ENCODE measurements at regions not wholly inside any gene's neighbourhood (a gene's known extent, or its start where the extent isn't known, plus 50 kb on each side); places are given as distances from the start of the nearest gene placed in this dataset.
"Not testable (repeated sequence)": the region's sequence is repeated elsewhere in the genome, so short reads cannot be mapped to it uniquely, and the experiment has no call there.

DNA sequence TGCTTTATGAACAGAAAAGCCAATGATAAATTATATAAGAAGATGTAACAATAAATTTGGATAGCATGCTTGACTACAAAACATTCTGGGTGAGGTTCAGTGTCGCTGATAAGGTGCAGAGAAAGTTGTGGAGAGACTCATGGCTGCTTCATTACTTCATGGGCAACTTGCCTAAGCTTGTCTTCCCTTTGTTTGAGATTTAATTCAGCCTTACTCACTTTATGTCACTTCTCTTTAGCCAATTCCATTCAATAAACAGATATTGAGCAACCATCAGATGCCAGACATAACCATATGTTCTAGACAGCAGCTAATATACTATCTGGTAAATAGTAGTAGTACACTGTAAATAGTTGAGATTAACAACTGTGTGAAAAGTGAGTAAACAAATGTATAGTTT is 401.5 kb upstream of the FRG2C start:
- Mint-ChIP-seq H3K4me3 (no peak overlapping the region), H3K9me3 (no peaks in the 10 kb centered on the region), H3K4me1 (ENCODE audit: low read depth) (no peaks in the 10 kb centered on the region), H3K27me3 (peaks cover 7% of the 10 kb centered on the region), H3K36me3 (no peaks in the 10 kb centered on the region), H3K27ac (no peak overlapping the region)
- DNase-seq, result no peak
- POLR2A ChIA-PET, result no interaction called here
- intact Hi-C loops (cut with micrococcal nuclease), result no loop called here
- CTCF ChIA-PET, result no interaction called here

- no peak for DNase-seq
- POLR2A ChIA-PET, result no interaction called here
- Mint-ChIP-seq H3K4me3 (no peak overlapping the region), H3K9me3 (no peaks in the 10 kb centered on the region), H3K36me3 (no peaks in the 10 kb centered on the region), H3K27me3 (peaks cover 3% of the 10 kb centered on the region), H3K4me1 (ENCODE audit: low read depth) (no peaks in the 10 kb centered on the region), H3K27ac (no peak overlapping the region)
- CTCF ChIA-PET, result no interaction called here
- intact Hi-C loops (cut with micrococcal nuclease), result no loop called here
Observed at GRCh38 chr3:75265897-75266296, 398.2 kb upstream of the FRG2C start.

- CTCF ChIA-PET; H3K9me3 Mint-ChIP-seq; POLR2A ChIA-PET; H3K27me3 Mint-ChIP-seq; H3K4me3 Mint-ChIP-seq; intact Hi-C loops (cut with micrococcal nuclease); H3K36me3 Mint-ChIP-seq; H3K27ac Mint-ChIP-seq; DNase-seq; H3K4me1 Mint-ChIP-seq (ENCODE audit: low read depth): not testable (repeated sequence)
Observed at GRCh38 chr3:75268576-75268975, 395.6 kb upstream of the FRG2C start.

DNA sequence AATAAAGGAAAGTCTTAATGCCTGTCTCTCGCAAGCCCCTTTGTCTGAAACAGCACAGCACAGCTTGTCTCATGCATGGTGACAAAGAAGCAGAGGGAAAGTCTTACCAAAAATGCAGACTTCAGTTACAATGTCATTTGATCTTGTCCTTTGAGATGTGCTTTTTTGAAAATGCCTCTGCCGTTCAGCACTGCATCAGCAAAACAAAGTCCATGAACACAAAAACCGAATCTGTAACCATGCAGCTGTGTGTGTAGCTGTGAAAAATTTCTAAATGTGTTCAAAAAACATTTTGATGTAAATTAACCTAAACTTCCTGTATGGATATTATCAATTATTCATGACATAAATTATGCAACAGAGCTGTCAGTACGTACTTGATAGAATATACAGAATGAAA is 391.9 kb upstream of the FRG2C start:
- DNase-seq; H3K4me1 Mint-ChIP-seq (ENCODE audit: low read depth); intact Hi-C loops (cut with micrococcal nuclease); H3K4me3 Mint-ChIP-seq; POLR2A ChIA-PET; H3K9me3 Mint-ChIP-seq; CTCF ChIA-PET; H3K36me3 Mint-ChIP-seq; H3K27ac Mint-ChIP-seq; H3K27me3 Mint-ChIP-seq: not testable (repeated sequence)

DNA sequence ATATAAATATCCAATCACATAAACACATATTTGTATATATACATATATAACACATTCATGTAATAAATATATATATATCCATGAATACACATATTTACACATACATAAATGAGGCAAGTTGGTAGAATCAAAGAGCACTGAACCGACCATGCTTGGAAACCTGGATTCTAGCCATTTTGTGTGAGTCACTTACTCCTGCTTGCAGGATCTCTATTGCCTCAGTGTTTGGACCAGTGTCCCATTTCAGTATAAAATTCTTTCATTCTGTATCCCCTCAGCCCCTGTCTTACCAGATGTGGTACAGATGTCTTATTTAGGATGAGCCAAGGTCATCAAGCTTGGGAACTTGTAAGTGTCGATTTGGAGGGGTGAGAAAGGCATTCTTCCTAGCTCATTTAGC is 391.4 kb upstream of the FRG2C start:
- CTCF ChIA-PET, result no interaction called here
- H3K4me1 Mint-ChIP-seq (ENCODE audit: low read depth), result no peaks in the 10 kb centered on the region
- H3K36me3 Mint-ChIP-seq, result no peaks in the 10 kb centered on the region
- no peak for DNase-seq
- H3K27me3 Mint-ChIP-seq, result no peaks in the 10 kb centered on the region
- no peaks in the 10 kb centered on the region for H3K9me3 Mint-ChIP-seq
- POLR2A ChIA-PET, result no interaction called here
- intact Hi-C loops (cut with micrococcal nuclease), result no loop called here
- no peak overlapping the region for H3K27ac Mint-ChIP-seq
- no peak overlapping the region for H3K4me3 Mint-ChIP-seq

DNA sequence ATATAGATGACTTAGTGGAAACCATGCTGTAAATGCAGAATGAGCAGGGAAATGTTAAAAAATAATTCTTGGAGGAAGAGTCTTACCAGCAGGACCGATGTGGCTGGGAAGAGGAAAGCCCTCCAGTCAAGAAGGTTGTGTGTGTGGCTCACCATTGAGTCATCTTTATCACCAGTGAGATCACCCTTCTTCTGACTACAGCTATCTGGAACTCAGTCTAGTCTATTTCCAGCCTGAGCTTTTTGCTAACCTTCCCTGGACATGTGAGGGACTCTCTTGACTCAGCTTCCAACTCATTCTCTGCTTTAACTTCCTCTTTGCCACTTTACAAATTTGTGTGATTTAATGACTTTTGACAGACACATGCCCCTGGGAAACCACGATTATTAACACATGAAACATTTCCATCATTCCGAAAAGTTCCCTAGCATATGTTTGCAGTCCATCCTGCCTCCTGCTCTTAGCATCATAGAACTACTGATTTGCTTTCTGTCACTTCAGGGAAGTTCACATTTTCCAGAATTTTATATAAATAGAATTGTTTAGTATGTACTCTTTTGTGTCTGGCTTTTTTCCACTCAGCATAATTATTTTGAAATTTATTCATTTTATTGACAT is 378.5 kb upstream of the FRG2C start:
- H3K27ac Mint-ChIP-seq; DNase-seq; intact Hi-C loops (cut with micrococcal nuclease); H3K27me3 Mint-ChIP-seq; POLR2A ChIA-PET; H3K4me1 Mint-ChIP-seq (ENCODE audit: low read depth); H3K9me3 Mint-ChIP-seq; H3K36me3 Mint-ChIP-seq; CTCF ChIA-PET; H3K4me3 Mint-ChIP-seq: not testable (repeated sequence)

DNA sequence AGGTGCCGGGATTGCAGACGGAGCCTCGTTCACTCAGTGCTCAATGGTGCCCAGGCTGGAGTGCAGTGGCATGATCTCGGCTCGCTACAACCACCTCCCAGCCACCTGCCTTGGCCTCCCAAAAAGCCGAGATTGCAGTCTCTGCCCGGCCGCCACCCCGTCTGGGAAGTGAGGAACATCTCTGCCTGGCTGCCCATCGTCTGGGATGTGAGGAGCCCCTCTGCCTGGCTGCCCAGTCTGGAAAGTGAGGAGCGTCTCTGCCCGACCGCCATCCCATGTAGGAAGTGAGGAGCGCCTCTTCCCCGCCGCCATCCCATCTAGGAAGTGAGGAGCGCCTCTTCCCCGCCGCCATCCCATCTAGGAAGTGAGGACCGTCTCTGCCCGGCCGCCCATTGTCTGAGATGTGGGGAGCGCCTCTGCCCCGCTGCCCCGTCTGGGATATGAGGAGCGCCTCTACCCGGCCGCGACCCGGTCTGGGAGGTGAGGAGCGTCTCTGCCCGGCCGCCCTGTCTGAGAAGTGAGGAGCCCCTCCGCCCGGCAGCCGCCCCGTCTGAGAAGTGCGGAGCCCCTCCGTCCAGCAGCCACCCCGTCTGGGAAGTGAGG is 375.1 kb upstream of the FRG2C start:
- POLR2A ChIA-PET; H3K36me3 Mint-ChIP-seq; H3K27ac Mint-ChIP-seq; H3K4me3 Mint-ChIP-seq; H3K4me1 Mint-ChIP-seq (ENCODE audit: low read depth); CTCF ChIA-PET; H3K9me3 Mint-ChIP-seq; DNase-seq; intact Hi-C loops (cut with micrococcal nuclease); H3K27me3 Mint-ChIP-seq: not testable (repeated sequence)

DNA sequence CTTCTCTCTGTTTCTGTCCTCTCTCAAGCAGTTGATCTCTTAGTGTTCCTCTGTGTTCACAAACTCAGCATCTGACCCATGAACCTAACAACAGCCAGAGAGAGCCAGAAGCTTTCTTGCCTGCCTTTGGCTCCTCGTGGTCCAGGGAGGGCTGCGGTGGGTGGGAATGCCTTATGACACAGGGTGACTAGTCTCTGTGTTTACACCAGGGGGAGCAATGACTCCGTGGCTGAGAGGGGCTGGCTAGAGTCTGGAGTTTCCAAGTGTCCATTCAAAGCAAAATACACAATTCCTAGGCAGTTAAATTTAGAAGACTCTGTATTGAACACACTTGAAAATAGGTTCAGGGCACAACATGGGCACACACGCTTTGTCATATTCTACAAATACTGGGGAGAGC is 370.0 kb upstream of the FRG2C start:
- H3K27me3 Mint-ChIP-seq, result no peaks in the 10 kb centered on the region
- POLR2A ChIA-PET, result no interaction called here
- CTCF ChIA-PET, result interaction anchor here (1.4 kb wide), 1 partner anchor 128 kb away, joined by 3 read pairs; no protein-coding TSS in a partner anchor
- intact Hi-C loops (cut with micrococcal nuclease), result no loop called here
- H3K4me3 Mint-ChIP-seq, result no peak overlapping the region
- peak; percentile 9 for DNase-seq
- peaks cover 4% of the 10 kb centered on the region for H3K9me3 Mint-ChIP-seq
- no peaks in the 10 kb centered on the region for H3K4me1 Mint-ChIP-seq (ENCODE audit: low read depth)
- H3K27ac Mint-ChIP-seq, result no peak overlapping the region
- no peaks in the 10 kb centered on the region for H3K36me3 Mint-ChIP-seq

- CTCF ChIA-PET, result no interaction called here
- no peak for DNase-seq
- intact Hi-C loops (cut with micrococcal nuclease), result no loop called here
- Mint-ChIP-seq H3K4me3 (no peak overlapping the region), H3K27ac (no peak overlapping the region), H3K9me3 (peaks cover 4% of the 10 kb centered on the region), H3K27me3 (no peaks in the 10 kb centered on the region), H3K36me3 (no peaks in the 10 kb centered on the region), H3K4me1 (ENCODE audit: low read depth) (no peaks in the 10 kb centered on the region)
- POLR2A ChIA-PET, result no interaction called here
Observed at GRCh38 chr3:75295013-75295412, 369.1 kb upstream of the FRG2C start.

DNA sequence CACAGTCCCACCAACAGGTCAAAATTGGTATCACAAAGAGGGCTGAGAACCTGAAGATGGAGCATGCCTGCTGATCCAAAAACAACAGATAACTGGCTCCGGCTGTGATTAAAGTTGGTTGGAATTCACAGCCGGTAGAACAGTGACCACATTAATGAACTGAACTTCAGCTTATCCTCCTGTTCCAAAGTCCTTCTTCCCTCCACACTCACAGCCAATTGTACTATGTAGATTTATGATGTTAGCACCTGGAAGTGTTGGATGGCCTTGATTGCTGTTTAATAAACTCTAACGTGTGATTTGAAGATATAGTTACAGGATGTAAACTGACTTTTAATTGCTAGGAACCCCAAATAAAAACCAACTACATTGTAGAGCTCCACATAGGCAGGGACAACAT is 367.3 kb upstream of the FRG2C start:
- no peak overlapping the region for H3K4me3 Mint-ChIP-seq
- ChIA-PET CTCF (no interaction called here), POLR2A (no interaction called here)
- intact Hi-C loops (cut with micrococcal nuclease), result no loop called here
- H3K27me3 Mint-ChIP-seq, result no peaks in the 10 kb centered on the region
- no peak overlapping the region for H3K27ac Mint-ChIP-seq
- peaks cover 4% of the 10 kb centered on the region for H3K9me3 Mint-ChIP-seq
- no peaks in the 10 kb centered on the region for H3K36me3 Mint-ChIP-seq
- no peak for DNase-seq
- no peaks in the 10 kb centered on the region for H3K4me1 Mint-ChIP-seq (ENCODE audit: low read depth)

- POLR2A ChIA-PET, result no interaction called here
- CTCF ChIA-PET, result no interaction called here
- Mint-ChIP-seq H3K4me1 (ENCODE audit: low read depth) (no peaks in the 10 kb centered on the region), H3K4me3 (no peak overlapping the region), H3K27me3 (no peaks in the 10 kb centered on the region), H3K27ac (no peak overlapping the region), H3K9me3 (peaks cover 4% of the 10 kb centered on the region), H3K36me3 (no peaks in the 10 kb centered on the region)
- no peak for DNase-seq
- intact Hi-C loops (cut with micrococcal nuclease), result no loop called here
Observed at GRCh38 chr3:75300606-75301005, 363.5 kb upstream of the FRG2C start.

- H3K4me1 Mint-ChIP-seq (ENCODE audit: low read depth); CTCF ChIA-PET; H3K27me3 Mint-ChIP-seq; intact Hi-C loops (cut with micrococcal nuclease); H3K4me3 Mint-ChIP-seq; H3K36me3 Mint-ChIP-seq; H3K9me3 Mint-ChIP-seq; DNase-seq; H3K27ac Mint-ChIP-seq; POLR2A ChIA-PET: not testable (repeated sequence)
Observed at GRCh38 chr3:75301050-75301449, 363.1 kb upstream of the FRG2C start.

- Mint-ChIP-seq H3K9me3 (peaks cover under 1% of the 10 kb centered on the region), H3K4me3 (no peak overlapping the region), H3K36me3 (no peaks in the 10 kb centered on the region), H3K27ac (no peak overlapping the region), H3K27me3 (no peaks in the 10 kb centered on the region), H3K4me1 (ENCODE audit: low read depth) (no peaks in the 10 kb centered on the region)
- no peak for DNase-seq
- intact Hi-C loops (cut with micrococcal nuclease), result no loop called here
- CTCF ChIA-PET, result no interaction called here
- POLR2A ChIA-PET, result no interaction called here
Observed at GRCh38 chr3:75303741-75304140, 360.4 kb upstream of the FRG2C start.

Data from activated CD4-positive, alpha-beta memory T cell treated with anti-CD3 and anti-CD28 coated beads for 36 hours (primary cell).